ENCODE measurements at regions not wholly inside any gene's neighbourhood (a gene's known extent, or its start where the extent isn't known, plus 50 kb on each side); places are given as distances from the start of the nearest gene placed in this dataset.

GRCh38 chr5:102603670-102604069 lies 104.9 kb upstream of the SLCO6A1 start (continued):
- no peak for TF ChIP-seq KAT2A (conservative IDR thresholded peaks at IDR 0.05; ENCODE audit: control insufficient read depth, low read depth, low read length)

GRCh38 chr5:102608414-102608813 lies 109.6 kb upstream of the SLCO6A1 start:
- Histone ChIP-seq H3K9me3 (replicated peaks; ENCODE audit: control insufficient read depth, insufficient read depth, low read length) (no peaks in the 10 kb centered on the region), H3K4me3 (no peak overlapping the region), H3K4me1 (ENCODE audit: control insufficient read depth, insufficient read depth, low read length) (no peaks in the 10 kb centered on the region), H3K4me2 (ENCODE audit: control insufficient read depth, insufficient read depth) (no peak overlapping the region), H3K9ac (ENCODE audit: control insufficient read depth, insufficient read depth, low read length) (no peak overlapping the region), H3K79me2 (ENCODE audit: control insufficient read depth, insufficient read depth, low read length) (no peaks in the 10 kb centered on the region), H3K27ac (ENCODE audit: control insufficient read depth, insufficient read depth) (no peak overlapping the region), H4K20me1 (ENCODE audit: control insufficient read depth, insufficient read depth) (no peaks in the 10 kb centered on the region), H3K36me3 (ENCODE audit: control insufficient read depth in 2 of 2, insufficient read depth in 2 of 2, low read length in 1 of 2) (no peaks in the 10 kb centered on the region), H2AFZ (ENCODE audit: control insufficient read depth, low read depth, low read length) (no peak overlapping the region), H3K27me3 (replicated peaks in 1 of 2; ENCODE audit: control insufficient read depth in 2 of 2, insufficient read depth in 2 of 2, low read length in 1 of 2) (no peaks in the 10 kb centered on the region)
- POLR2A ChIA-PET: no interaction called here
- no TSS peak for BruUV-seq (replicated peaks)
- in situ Hi-C loops (cut with MboI) (no loop called here), intact Hi-C loops (cut with micrococcal nuclease; ENCODE audit: unreplicated experiment) (no loop called here)
- RAD21 ChIA-PET (ENCODE audit: unreplicated experiment): no interaction called here
- 27% methylated on average over 4 of the region's 4 CpGs for WGBS (ENCODE audit: insufficient coverage, insufficient replicate concordance, low lambda C conversion rate, missing lambda C conversion rate)
- ATAC-seq (no peak), DNase-seq (ENCODE audit: low read depth, low spot score) (no peak), FAIRE-seq (no peak)
- SMC1A ChIA-PET (ENCODE audit: uncharacterized antibody, unreplicated experiment): interaction anchor here (1.2 kb wide), 1 partner anchor 22 kb away, joined by 3 read pairs; no protein-coding TSS in a partner anchor
- TF ChIP-seq MEF2A (IDR thresholded peaks at IDR 0.05; ENCODE audit: insufficient read depth, low read depth, low read length) (no peak), TCF3 (IDR thresholded peaks at IDR 0.05; ENCODE audit: borderline replicate concordance, insufficient read depth, low read depth, low read length) (no peak), SUPT20H (IDR thresholded peaks at IDR 0.05; ENCODE audit: borderline replicate concordance, control insufficient read depth, low read depth, low read length) (no peak), USF1 (IDR thresholded peaks at IDR 0.05; ENCODE audit: borderline replicate concordance, extremely low read length, insufficient read depth, low read depth, low read length) (no peak), MEF2B (IDR thresholded peaks at IDR 0.05; ENCODE audit: partially characterized antibody, poor library complexity, severe bottlenecking) (no peak), CREB1 (IDR thresholded peaks at IDR 0.05; ENCODE audit: low read depth) (no peak), IRF3 (IDR thresholded peaks at IDR 0.05) (no peak)
- CTCF ChIA-PET: interaction anchor here (4.8 kb wide), 1 partner anchor 24 kb away, joined by 15 read pairs; no protein-coding TSS in a partner anchor

Measured in GM12878 (cell line).